SK-N-SH (cell line): ENCODE measurements at regions not wholly inside any gene's neighbourhood (a gene's known extent, or its start where the extent isn't known, plus 50 kb on each side); places are given as distances from the start of the nearest gene placed in this dataset.

Source experiments
- CTCF ChIP-seq: fragments of 200-600 bp; sonication (generic); IDR thresholded peaks from 2 replicates; pipeline ENCODE4 v1.6.1; 2017; ENCODE audit warnings: antibody characterized with exemption, mild to moderate bottlenecking, moderate library complexity
- MAX ChIP-seq: IDR thresholded peaks from 2 replicates; pipeline ENCODE4 v1.4.0; 2012; ENCODE audit warnings: low read depth
- MEF2A ChIP-seq: IDR thresholded peaks from 2 replicates; pipeline ENCODE4 v1.4.0; 2012; ENCODE audit warnings: low read depth, borderline replicate concordance
- MXI1 ChIP-seq: IDR thresholded peaks from 2 replicates; pipeline ENCODE4 v1.6.1; 2012; ENCODE audit warnings: mild to moderate bottlenecking, low read depth, low read length, improper control_type of control experiment
- PBX3 ChIP-seq: IDR thresholded peaks from 2 replicates; pipeline ENCODE4; 2012
- RFX5 ChIP-seq: IDR thresholded peaks from 2 replicates; pipeline ENCODE4 v1.6.1; 2012; ENCODE audit warnings: mild to moderate bottlenecking, improper control_type of control experiment, low read length
- USF2 ChIP-seq: fragments of 150-350 bp; IDR thresholded peaks from 2 replicates; pipeline ENCODE4 v1.6.1; 2017; ENCODE audit warnings: antibody characterized with exemption, low read length, low read depth, borderline replicate concordance

GRCh38 chr2:163369111-163369510 lies 366.7 kb downstream of the FIGN start:
- no peak for TF ChIP-seq PBX3
- no peak for TF ChIP-seq RFX5
- TF ChIP-seq MAX = no peak
- no peak for TF ChIP-seq USF2
- TF ChIP-seq CTCF = no peak
- TF ChIP-seq MXI1 = no peak
- no peak for TF ChIP-seq MEF2A
